AG09309 (cell line): ENCODE measurements at regions not wholly inside any gene's neighbourhood (a gene's known extent, or its start where the extent isn't known, plus 50 kb on each side); places are given as distances from the start of the nearest gene placed in this dataset.

Source experiments
- DNase-seq: peaks from one replicate; pipeline ENCODE4 v3.0.0-alpha.2; 2010; ENCODE audit warnings: low read depth
- H3K4me3 ChIP-seq: 2 replicates; pipeline ENCODE4 v1.5.1; 2011; ENCODE audit warnings: mild to moderate bottlenecking, low read depth, low read length, moderate library complexity; ENCODE audit not compliant: control insufficient read depth
- TF ChIP-seq, protein P1 (sequence below): IDR thresholded peaks from 2 replicates; pipeline ENCODE4 v1.5.1; 2011; ENCODE audit warnings: mild to moderate bottlenecking, low read depth, low read length, inconsistent platforms; ENCODE audit not compliant: insufficient read depth, control insufficient read depth; ENCODE audit errors: missing control alignments

DNA sequence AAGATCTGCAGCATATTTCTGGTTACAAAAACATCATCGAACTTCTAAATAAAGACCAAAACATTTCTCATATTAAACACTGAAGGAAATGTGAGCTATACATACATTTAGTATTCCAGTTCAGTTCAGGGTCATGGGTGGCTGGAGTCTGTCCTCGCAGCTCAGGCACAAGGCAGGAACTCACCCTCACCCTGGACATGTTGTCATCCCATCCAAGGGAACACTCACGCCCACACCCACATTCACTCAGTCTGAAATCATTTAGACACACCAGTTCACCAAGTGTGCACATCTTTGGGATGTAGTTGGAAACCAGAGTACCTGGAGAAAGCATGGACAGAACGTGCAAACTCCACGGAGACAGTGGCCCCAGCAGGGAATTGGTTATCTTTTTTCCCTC is 481.0 kb downstream of the RASEF start:
- DNase-seq = no peak
- TF ChIP-seq, protein P1, sequence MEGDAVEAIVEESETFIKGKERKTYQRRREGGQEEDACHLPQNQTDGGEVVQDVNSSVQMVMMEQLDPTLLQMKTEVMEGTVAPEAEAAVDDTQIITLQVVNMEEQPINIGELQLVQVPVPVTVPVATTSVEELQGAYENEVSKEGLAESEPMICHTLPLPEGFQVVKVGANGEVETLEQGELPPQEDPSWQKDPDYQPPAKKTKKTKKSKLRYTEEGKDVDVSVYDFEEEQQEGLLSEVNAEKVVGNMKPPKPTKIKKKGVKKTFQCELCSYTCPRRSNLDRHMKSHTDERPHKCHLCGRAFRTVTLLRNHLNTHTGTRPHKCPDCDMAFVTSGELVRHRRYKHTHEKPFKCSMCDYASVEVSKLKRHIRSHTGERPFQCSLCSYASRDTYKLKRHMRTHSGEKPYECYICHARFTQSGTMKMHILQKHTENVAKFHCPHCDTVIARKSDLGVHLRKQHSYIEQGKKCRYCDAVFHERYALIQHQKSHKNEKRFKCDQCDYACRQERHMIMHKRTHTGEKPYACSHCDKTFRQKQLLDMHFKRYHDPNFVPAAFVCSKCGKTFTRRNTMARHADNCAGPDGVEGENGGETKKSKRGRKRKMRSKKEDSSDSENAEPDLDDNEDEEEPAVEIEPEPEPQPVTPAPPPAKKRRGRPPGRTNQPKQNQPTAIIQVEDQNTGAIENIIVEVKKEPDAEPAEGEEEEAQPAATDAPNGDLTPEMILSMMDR = no peak

DNA sequence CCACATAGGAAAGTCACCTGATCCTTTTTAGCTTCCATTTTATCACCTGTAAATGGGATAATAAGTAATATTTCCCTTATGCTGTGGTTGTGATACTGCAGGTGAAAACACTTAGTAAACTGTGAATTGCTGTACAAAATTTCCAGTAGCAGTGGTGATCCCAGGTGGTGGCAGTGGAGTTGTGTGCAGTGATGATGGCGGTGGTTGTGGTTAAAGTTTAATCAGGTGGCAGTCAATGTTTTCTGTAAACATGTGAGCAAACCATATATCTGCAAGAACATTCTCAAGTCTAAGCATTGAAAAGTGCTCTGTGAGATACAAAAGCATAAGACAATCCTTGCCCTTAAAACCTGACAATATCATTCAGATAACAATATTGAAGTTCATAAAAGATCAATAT is 480.2 kb downstream of the RASEF start:
- DNase-seq = no peak
- TF ChIP-seq, protein P1 = no peak

More for the DNA sequence above, 481.0 kb downstream of the RASEF start:
- no peak overlapping the region for H3K4me3 ChIP-seq

DNA sequence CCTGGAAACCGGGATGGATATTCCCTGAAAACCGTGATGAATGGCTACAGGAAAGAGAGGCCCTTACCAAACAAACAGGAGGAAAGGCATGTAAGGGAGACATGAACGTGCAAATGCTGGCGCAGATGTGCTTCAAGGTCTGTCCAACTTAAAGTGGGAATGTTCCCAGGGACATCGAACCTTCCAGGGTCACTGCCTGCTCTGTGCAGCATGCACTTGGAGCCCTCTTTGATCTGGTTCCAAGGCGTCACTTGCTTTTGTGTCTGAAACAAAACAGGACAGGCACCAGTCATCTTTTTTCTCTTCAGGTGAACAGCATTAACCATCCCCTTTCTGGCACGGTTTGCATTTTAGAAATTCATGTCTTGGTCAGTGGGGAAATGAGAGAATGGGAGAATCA is 479.4 kb downstream of the RASEF start:
- DNase-seq = no peak

More for the DNA sequence above, 480.2 kb downstream of the RASEF start:
- H3K4me3 ChIP-seq = no peak overlapping the region

DNA sequence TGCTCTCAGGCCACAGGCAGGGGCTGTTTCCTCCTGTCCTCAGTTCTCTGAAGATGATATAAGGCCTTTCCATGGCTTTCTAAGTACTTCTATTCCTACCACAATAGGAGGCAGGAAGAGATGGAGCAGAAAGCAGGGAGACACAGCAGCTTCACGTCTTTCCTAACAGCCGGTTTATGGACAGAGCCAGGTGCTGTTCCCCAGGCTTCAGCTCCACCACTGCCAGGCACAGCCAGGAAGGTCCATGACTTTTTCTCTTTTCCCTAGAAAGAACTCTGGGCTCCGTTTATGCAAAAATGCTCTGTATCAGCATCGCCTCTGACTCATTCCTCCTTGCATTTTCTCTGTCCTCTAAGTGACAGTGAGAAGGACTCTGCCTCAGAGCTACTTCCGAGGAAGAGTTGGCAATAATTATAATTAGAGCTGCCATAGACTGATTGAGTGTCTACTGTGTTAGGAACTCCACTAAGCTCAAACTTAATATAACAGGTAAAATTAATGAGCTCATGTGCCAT is 478.5 kb downstream of the RASEF start:
- H3K4me3 ChIP-seq = no peak overlapping the region
- no peak for DNase-seq
- TF ChIP-seq, protein P1 = no peak

More for the DNA sequence above, 479.4 kb downstream of the RASEF start:
- no peak overlapping the region for H3K4me3 ChIP-seq
- TF ChIP-seq, protein P1 = no peak

DNA sequence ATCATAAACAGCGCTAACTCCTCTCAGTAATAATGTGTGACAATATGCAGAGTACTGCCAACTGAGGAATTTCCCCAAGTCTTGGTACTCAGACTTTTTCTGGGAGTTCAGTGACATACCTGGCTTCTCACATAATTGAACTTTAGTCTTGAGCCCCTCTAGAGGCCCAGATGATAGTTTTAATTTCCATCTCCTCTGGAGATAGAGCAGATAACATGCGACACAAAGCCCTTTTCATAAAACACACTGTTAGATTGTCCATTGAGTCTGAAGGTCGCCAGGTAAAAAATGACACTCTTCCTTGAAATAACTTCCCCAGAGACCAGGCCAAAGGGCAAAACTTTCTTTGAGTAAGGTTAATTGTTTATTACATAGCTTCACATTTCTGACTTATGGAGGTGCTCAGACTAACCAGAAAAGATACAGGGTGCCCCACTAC is 476.0 kb downstream of the RASEF start:
- TF ChIP-seq, protein P1 = no peak
- no peak for DNase-seq
- no peak overlapping the region for H3K4me3 ChIP-seq

DNA sequence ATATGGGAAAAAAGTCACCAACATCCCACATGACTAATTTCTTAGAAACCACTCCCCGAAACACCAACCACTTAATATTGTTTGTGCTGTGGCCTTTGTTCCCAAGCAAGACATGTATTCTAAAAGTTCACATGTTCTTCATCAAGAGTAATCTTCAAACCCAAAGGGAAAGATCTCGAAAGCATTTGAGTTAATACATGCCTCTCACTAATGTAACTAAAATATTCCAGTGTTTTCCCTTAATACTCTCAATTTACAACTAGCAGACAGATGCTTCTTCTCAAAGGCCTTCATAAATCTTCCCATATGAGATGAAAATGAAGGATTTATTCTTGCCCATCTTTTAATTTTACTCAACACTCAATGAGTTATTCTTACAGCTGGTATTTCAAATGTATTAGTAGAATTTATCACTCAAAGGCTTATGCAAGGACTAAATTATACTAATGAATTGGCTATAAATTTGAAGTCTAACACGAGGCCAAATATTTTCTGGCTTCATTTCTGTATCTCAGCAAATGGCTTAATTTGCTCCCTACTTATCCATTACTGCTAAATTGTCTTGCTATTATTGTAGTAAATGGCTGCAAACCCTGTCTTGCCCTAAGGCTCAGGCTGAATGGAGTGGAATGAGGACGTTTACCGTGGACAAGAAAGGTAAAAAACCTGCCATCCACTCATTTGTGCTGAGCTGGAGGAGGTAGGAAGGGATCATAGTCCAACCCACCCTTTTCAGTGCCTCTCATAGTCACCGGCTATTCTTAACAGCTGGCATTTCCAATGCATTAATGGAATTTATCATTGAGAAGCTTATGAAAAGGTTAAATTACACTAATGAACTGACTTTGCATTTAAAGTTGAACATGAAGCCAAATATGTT is 474.4 kb downstream of the RASEF start:
- no peak for DNase-seq
- TF ChIP-seq, protein P1 = no peak
- no peak overlapping the region for H3K4me3 ChIP-seq

DNA sequence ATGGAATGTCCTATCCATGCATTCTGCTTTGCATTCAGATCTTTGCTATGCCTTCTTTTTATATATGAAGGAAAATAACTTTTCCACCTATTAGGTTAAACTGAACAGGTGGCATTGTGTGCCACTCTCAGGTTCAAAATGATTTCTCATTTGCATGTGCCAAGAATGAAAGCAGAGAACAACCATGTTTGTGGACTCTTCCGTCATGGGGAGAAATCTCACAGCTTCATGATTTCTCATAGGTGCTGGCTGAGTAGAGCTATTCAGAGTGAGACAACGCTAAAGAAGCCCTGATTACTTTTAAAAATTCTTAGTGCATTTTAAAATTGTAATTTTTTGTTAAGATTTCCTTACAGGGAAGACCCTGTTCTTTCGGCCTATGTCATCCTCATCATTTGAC is 472.1 kb downstream of the RASEF start:
- no peak overlapping the region for H3K4me3 ChIP-seq
- TF ChIP-seq, protein P1 = no peak
- no peak for DNase-seq
